ENCODE measurements at regions not wholly inside any gene's neighbourhood (a gene's known extent, or its start where the extent isn't known, plus 50 kb on each side); places are given as distances from the start of the nearest gene placed in this dataset.
"Not testable (repeated sequence)": the region's sequence is repeated elsewhere in the genome, so short reads cannot be mapped to it uniquely, and the experiment has no call there.

- FAIRE-seq, result no peak
Observed at GRCh38 chr18:1581581-1581980, 676.9 kb downstream of the ADCYAP1 start.

DNA sequence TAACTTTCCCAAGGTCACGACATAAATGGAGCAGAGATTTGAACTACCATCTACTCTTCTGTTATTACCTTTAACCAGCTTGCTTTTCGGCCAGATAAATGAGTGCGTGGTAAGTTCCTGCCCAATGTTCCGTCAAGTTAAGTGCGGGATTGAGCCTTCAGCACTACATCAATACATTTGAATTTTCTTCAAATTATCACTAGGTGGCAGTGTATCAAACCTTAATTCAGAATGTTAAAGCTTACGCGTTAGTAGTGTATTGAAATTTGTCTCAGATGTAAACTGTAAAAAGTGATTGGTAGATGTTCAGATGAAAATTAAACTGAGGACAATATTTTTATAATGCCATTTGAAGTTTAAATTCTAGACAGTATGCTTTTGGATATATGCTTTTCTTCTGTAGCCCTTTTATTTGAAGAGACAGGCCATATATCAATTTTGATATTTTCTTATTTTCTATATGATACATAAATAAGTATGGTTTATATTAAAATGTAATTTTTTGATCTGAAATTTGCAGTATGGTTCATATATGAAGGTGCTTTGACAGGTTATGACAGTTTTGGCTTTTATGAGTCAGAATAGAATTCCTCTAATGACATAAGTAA is 681.3 kb downstream of the ADCYAP1 start:
- no peak for FAIRE-seq

GRCh38 chr18:1593091-1593490 is 688.4 kb downstream of the ADCYAP1 start:
- no peak for FAIRE-seq

GRCh38 chr18:1595195-1595594 is 690.5 kb downstream of the ADCYAP1 start:
- FAIRE-seq, result no peak

DNA sequence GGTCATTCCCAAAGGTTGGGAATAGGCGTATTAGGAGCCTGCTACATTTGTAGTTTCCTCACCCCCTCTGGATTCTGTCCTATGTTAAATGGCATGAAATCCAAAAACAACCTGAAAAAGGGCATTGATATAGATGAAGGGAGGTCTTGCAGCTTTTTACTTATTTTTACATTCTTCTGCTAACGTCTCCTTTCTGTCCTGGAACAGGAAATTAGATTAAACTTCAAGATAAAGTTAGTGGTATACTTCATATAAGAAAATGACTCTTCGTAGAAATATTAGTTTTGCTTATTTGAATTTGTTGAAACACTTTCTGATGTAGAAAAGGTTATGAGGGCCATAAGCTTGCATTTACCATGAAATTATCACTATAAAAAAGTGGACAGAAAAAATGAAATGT is 694.5 kb downstream of the ADCYAP1 start:
- no peak for FAIRE-seq

DNA sequence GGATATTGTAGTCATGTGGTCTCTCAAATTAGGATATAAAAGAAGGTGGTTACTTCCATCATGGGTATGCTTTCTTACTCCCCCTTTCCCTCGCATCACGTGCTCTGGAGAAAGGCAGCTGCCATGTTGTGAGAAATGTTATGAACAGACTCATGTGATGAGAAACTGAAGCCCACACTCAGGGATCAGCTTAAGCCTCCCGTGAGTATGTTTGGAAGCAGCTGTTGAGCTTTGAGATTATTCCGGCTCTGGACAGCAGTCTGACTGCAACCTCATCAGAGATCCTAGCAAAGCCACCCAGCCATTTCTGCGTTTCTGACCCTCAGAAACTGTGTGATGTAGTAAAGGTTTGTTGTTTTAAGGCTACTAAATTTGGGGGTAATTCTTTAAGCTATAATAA is 700.1 kb downstream of the ADCYAP1 start:
- FAIRE-seq, result no peak

- no peak for FAIRE-seq
Observed at GRCh38 chr18:1618364-1618763, 713.7 kb downstream of the ADCYAP1 start.

DNA sequence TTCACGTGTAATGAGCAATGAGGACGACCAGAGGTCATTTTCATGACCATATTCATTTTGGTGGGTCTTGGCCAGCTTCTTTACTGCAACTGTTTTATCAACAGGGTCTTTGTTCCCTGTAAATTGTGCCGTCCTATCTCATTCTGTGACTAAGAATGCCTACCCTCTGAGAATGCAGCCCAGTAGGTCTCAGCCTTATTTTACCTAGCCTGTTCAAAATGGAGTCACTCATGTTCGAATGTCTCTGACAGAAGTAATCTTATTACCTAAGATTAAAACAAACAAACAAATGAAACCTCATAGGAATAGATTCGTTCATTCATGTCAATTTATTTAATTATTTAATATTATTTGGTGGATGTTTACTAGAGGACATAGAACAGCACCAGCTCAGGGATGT is 714.8 kb downstream of the ADCYAP1 start:
- no peak for FAIRE-seq

DNA sequence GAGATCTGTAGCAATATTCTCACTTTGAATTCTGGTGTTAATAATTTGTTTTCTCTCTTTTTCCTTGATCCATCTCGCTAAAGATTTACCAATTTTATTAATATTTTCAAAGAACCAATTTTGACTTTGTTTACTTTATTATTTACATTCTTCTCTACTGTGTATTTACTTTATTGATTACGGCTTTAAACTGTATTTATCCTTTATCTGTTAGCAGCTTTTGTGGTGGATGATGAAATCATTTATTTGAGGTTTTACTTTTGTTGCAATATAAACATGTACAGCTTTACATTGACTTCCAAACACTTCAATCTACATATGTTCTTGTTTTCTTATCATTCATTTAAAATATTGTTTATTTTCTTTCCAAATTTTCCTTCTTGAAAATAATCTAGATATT is 719.9 kb downstream of the ADCYAP1 start:
- no peak for FAIRE-seq

- no peak for FAIRE-seq
Observed at GRCh38 chr18:1627494-1627893, 722.8 kb downstream of the ADCYAP1 start.

GRCh38 chr18:1648712-1649111 is 744.0 kb downstream of the ADCYAP1 start:
- FAIRE-seq, result no peak

- no peak for FAIRE-seq
Observed at GRCh38 chr18:1652018-1652417, 747.3 kb downstream of the ADCYAP1 start.

DNA sequence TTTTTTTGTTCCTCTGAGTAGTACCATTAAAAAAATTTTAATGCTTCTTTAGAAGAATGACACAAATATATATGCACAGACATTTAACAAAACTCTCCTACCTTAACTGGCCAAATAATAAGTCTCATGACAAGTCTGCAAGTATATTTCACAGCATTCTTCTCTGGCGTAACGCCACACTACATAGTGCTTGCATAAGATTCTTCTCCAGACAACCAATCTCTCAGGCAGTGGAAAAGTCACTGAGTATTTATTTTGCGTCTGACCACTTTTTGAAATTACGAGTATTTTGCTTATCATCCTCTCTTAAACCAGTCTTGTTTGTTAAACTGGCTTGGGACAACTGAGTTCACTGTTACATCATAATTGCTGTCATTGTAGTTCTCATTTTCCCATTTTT is 749.2 kb downstream of the ADCYAP1 start:
- no peak for FAIRE-seq

DNA sequence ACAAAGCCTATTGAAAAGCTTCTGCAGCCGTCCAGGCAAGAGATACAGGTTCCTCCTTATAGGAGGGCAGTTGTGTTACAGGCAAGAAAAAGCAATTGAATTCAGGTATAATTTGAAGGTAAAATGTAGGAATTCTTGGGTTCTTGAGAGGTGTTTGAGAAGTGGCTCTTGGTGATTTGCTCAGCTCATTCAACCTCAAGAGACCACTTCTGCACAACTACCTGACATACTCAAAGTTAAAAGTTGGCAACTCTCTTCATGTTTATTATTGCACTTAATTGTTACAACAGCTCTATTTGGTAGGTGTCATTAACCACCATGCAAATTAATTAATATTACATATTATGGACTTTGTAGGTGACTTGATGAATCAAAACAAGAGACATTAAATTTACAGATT is 753.2 kb downstream of the ADCYAP1 start:
- no peak for FAIRE-seq

- FAIRE-seq, result no peak
Observed at GRCh38 chr18:1658908-1659566, 754.4 kb downstream of the ADCYAP1 start.

GRCh38 chr18:1663879-1664705 is 759.4 kb downstream of the ADCYAP1 start:
- no peak for FAIRE-seq

DNA sequence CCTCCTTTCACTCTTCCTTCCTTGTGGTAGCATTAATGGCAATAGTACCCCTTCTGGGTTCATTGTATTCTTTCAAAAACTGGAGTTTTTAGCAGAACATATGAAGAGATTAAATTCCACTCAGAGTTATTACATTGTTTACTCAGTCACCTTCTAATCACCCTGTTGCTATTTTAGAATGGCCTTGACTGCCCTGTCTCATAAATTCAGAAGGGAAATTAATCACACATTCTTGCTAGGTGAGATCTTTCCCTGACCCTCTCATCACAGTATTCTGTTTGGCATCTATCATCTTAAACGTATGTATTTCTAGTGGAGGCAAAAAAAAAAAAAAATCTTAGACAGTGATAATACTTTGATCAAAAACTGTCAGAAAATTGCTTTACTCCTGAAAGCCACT is 760.4 kb downstream of the ADCYAP1 start:
- FAIRE-seq, result no peak

DNA sequence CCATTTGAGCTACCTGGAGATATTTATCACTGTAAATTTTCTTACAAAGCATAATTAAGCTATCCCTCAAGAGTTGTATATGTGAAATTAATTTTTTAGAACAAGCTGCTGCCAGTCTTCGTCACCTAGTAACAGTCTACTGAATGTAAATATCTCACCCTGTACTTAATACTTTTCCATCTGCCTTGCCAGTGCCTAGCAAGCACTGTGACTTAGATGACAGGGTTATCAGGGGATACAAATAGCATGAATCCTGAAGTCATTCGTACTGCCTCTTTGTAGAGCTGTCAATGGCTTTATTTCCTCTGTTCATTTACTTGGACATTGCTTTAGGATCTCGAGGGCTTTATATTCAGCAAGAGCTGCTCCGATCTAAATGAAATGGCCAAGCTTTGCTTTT is 763.6 kb downstream of the ADCYAP1 start:
- no peak for FAIRE-seq

- FAIRE-seq, result not testable (repeated sequence)
Observed at GRCh38 chr18:1671710-1672109, 767.0 kb downstream of the ADCYAP1 start.

DNA sequence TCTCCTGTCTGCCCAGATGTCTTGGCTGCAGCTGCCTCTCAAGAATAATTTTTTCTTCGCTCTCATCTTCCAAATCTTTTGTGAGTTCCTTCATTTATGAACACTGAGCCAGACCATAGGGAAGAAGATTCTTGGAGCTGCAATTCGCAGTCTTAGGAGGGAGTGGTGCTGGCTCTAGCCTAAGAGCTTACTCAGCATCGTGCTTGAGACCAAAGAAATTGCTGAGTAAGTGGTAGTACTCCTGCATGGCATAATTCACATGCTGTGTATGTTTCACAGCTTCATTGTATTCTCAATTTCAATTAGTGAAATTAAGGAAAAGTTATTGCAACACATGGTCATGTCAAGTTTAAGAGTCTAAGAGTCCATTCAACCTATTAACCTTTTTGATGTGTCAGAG is 771.7 kb downstream of the ADCYAP1 start:
- FAIRE-seq, result no peak

- no peak for FAIRE-seq
Observed at GRCh38 chr18:1680108-1680507, 775.4 kb downstream of the ADCYAP1 start.

- FAIRE-seq, result no peak
Observed at GRCh38 chr18:1691863-1692262, 787.2 kb downstream of the ADCYAP1 start.

DNA sequence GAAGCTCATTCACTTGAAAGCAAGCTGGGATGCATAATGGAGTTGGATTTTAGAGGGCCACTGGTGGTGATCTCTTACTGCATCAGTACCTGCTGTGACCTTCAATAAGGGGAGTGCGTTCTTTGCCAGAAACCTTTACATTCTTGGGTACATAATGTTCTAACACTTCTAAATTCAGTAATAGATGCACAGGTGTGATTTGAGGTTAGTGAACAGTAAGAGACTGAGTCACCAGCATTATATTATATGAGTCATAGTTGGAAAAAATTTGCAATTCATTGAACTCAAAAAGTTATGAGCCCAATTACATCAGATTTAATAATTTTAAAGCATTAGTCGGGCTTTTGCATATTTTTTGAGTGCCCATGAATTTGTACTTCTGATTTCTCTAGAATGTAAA is 803.3 kb downstream of the ADCYAP1 start:
- FAIRE-seq, result no peak

- no peak for FAIRE-seq
Observed at GRCh38 chr18:1710114-1710513, 805.4 kb downstream of the ADCYAP1 start.

Measured in colon (tissue), 2 donors.